ENCODE measurements at regions not wholly inside any gene's neighbourhood (a gene's known extent, or its start where the extent isn't known, plus 50 kb on each side); places are given as distances from the start of the nearest gene placed in this dataset.

- no peak overlapping the region for H3K4me3 ChIP-seq
- intact Hi-C loops (cut with DNase I; ENCODE audit: low total_unique reads): no loop called here
- no peak for TF ChIP-seq CTCF (IDR thresholded peaks at IDR 0.05)
- H3K27ac ChIP-seq: no peak overlapping the region
- no peaks in the 10 kb centered on the region for H3K4me1 ChIP-seq
- no peak for DNase-seq
- H3K27me3 ChIP-seq: no peaks in the 10 kb centered on the region
- H3K36me3 ChIP-seq: no peaks in the 10 kb centered on the region
- peaks cover 0 to 6% (median 0%) of the 10 kb centered on the region in 3 donors for H3K9me3 ChIP-seq
Measured at GRCh38 chr2:226515344-226516055, 284.1 kb downstream of the IRS1 start.

- intact Hi-C loops (cut with DNase I; ENCODE audit: low total_unique reads): no loop called here
- Histone ChIP-seq H3K36me3 (no peaks in the 10 kb centered on the region), H3K27me3 (no peaks in the 10 kb centered on the region), H3K27ac (no peak overlapping the region), H3K4me1 (no peaks in the 10 kb centered on the region), H3K4me3 (no peak overlapping the region), H3K9me3 (peaks cover 0 to 6% (median 0%) of the 10 kb centered on the region in 3 donors)
- no peak for TF ChIP-seq CTCF (IDR thresholded peaks at IDR 0.05)
- DNase-seq: no peak
Measured at GRCh38 chr2:226514895-226515294, 284.7 kb downstream of the IRS1 start.

GRCh38 chr2:226511311-226511710 is 288.3 kb downstream of the IRS1 start:
- Histone ChIP-seq H3K4me1 (peaks cover 0 to 14% (median 7%) of the 10 kb centered on the region in 4 donors), H3K36me3 (no peaks in the 10 kb centered on the region), H3K27ac (no peak overlapping the region), H3K4me3 (no peak overlapping the region), H3K27me3 (no peaks in the 10 kb centered on the region), H3K9me3 (no peaks in the 10 kb centered on the region)
- no peak for TF ChIP-seq CTCF (IDR thresholded peaks at IDR 0.05)
- no peak for DNase-seq
- intact Hi-C loops (cut with DNase I; ENCODE audit: low total_unique reads): no loop called here

- intact Hi-C loops (cut with DNase I; ENCODE audit: low total_unique reads): no loop called here
- DNase-seq: peak in 1 of 2 donors; percentile 36
- H3K4me3 ChIP-seq: no peak overlapping the region
- H3K27me3 ChIP-seq: no peaks in the 10 kb centered on the region
- no peaks in the 10 kb centered on the region for H3K9me3 ChIP-seq
- no peaks in the 10 kb centered on the region for H3K36me3 ChIP-seq
- TF ChIP-seq CTCF (IDR thresholded peaks at IDR 0.05): no peak
- peaks cover 0 to 14% (median 7%) of the 10 kb centered on the region in 4 donors for H3K4me1 ChIP-seq
- peak overlapping the region; percentile 22 to 69 for H3K27ac ChIP-seq
Measured at GRCh38 chr2:226508683-226509082, 290.9 kb downstream of the IRS1 start.

GRCh38 chr2:226508005-226508404 is 291.6 kb downstream of the IRS1 start:
- no peaks in the 10 kb centered on the region for H3K36me3 ChIP-seq
- no peak for TF ChIP-seq CTCF (IDR thresholded peaks at IDR 0.05)

More at GRCh38 chr2:226508005-226508404, 291.6 kb downstream of the IRS1 start:
- Histone ChIP-seq H3K4me1 (peaks cover 0 to 14% (median 7%) of the 10 kb centered on the region in 4 donors), H3K9me3 (no peaks in the 10 kb centered on the region), H3K4me3 (no peak overlapping the region), H3K27me3 (no peaks in the 10 kb centered on the region), H3K27ac (peak overlapping the region; percentile 22 to 69)
- DNase-seq: no peak
- intact Hi-C loops (cut with DNase I; ENCODE audit: low total_unique reads): no loop called here
